HAP-1 (cell line): ENCODE measurements at regions not wholly inside any gene's neighbourhood (a gene's known extent, or its start where the extent isn't known, plus 50 kb on each side); places are given as distances from the start of the nearest gene placed in this dataset.

Source experiments
- DNase-seq, 2 experiments: peaks; one replicate each; pipeline ENCODE4 v3.0.0-alpha.2; 2016 to 2020; ENCODE audit warnings: low spot score in 2 of 2
- H3K27me3 ChIP-seq: fragments of 250-450 bp; sonication (Bioruptor Pico); 2 replicates; pipeline ENCODE4 v1.5.1; 2020; ENCODE audit warnings: low read depth, mild to moderate bottlenecking, moderate library complexity
- H3K36me3 ChIP-seq: fragments of 250-450 bp; sonication (Bioruptor Pico); replicated peaks from 2 replicates; pipeline ENCODE4 v1.5.1; 2020; ENCODE audit warnings: mild to moderate bottlenecking
- H3K4me1 ChIP-seq: fragments of 250-450 bp; sonication (Bioruptor Pico); 2 replicates; pipeline ENCODE4 v1.5.1; 2020; ENCODE audit warnings: mild to moderate bottlenecking
- H3K4me3 ChIP-seq: fragments of 250-450 bp; sonication (Bioruptor Pico); 2 replicates; pipeline ENCODE4 v1.5.1; 2020; ENCODE audit warnings: mild to moderate bottlenecking, moderate library complexity
- H3K9me3 ChIP-seq: fragments of 250-450 bp; sonication (Bioruptor Pico); 2 replicates; pipeline ENCODE4 v1.5.1; 2020; ENCODE audit warnings: mild to moderate bottlenecking, moderate library complexity
- in situ Hi-C: fragments of 300-500 bp; cut with MboI; formaldehyde crosslinking; loops from 3 replicates; pipeline ENCODE4 v1.14.3; 2020; ENCODE audit warnings: low sequenced_read_pairs, inconsistent platforms, mixed read lengths

GRCh38 chr16:61364990-61365389 is 671.2 kb downstream of the CDH8 start:
- Histone ChIP-seq H3K9me3 (no peaks in the 10 kb centered on the region), H3K4me3 (no peak overlapping the region), H3K36me3 (no peaks in the 10 kb centered on the region), H3K4me1 (no peaks in the 10 kb centered on the region), H3K27me3 (no peaks in the 10 kb centered on the region)
- no peak for DNase-seq
- in situ Hi-C loops = loop anchor here (25.0 kb wide), 1 partner anchor 103 kb away; no protein-coding TSS in a partner anchor

- DNase-seq = peak in 1 of 2 experiments; percentile 40
- H3K27me3 ChIP-seq = no peaks in the 10 kb centered on the region
- H3K9me3 ChIP-seq = no peaks in the 10 kb centered on the region
- no peak overlapping the region for H3K4me3 ChIP-seq
- in situ Hi-C loops = loop anchor here (25.0 kb wide), 1 partner anchor 100 kb away; no protein-coding TSS in a partner anchor
- no peaks in the 10 kb centered on the region for H3K36me3 ChIP-seq
- H3K4me1 ChIP-seq = no peaks in the 10 kb centered on the region
Observed at GRCh38 chr16:61362585-61362984, 673.7 kb downstream of the CDH8 start.

- Histone ChIP-seq H3K9me3 (no peaks in the 10 kb centered on the region), H3K4me1 (no peaks in the 10 kb centered on the region), H3K36me3 (no peaks in the 10 kb centered on the region), H3K27me3 (no peaks in the 10 kb centered on the region), H3K4me3 (no peak overlapping the region)
- no peak for DNase-seq
- in situ Hi-C loops = no loop called here
Observed at GRCh38 chr16:61344791-61345190, 691.4 kb downstream of the CDH8 start.

GRCh38 chr16:61332461-61332860 is 703.8 kb downstream of the CDH8 start:
- Histone ChIP-seq H3K9me3 (no peaks in the 10 kb centered on the region), H3K27me3 (no peaks in the 10 kb centered on the region), H3K4me1 (no peaks in the 10 kb centered on the region), H3K36me3 (no peaks in the 10 kb centered on the region), H3K4me3 (no peak overlapping the region)
- in situ Hi-C loops = no loop called here
- no peak for DNase-seq

- in situ Hi-C loops = no loop called here
- DNase-seq = no peak
- Histone ChIP-seq H3K36me3 (no peaks in the 10 kb centered on the region), H3K4me1 (no peaks in the 10 kb centered on the region), H3K4me3 (no peak overlapping the region), H3K9me3 (no peaks in the 10 kb centered on the region), H3K27me3 (no peaks in the 10 kb centered on the region)
Observed at GRCh38 chr16:61324044-61324443, 712.2 kb downstream of the CDH8 start.

- no peaks in the 10 kb centered on the region for H3K4me1 ChIP-seq
- in situ Hi-C loops = no loop called here
- DNase-seq = peak in 1 of 2 experiments; percentile 10
- no peaks in the 10 kb centered on the region for H3K36me3 ChIP-seq
- no peak overlapping the region for H3K4me3 ChIP-seq
- no peaks in the 10 kb centered on the region for H3K9me3 ChIP-seq
- no peaks in the 10 kb centered on the region for H3K27me3 ChIP-seq
Observed at GRCh38 chr16:61323456-61323855, 712.8 kb downstream of the CDH8 start.

GRCh38 chr16:61320791-61321190 is 715.4 kb downstream of the CDH8 start:
- Histone ChIP-seq H3K27me3 (no peaks in the 10 kb centered on the region), H3K4me1 (no peaks in the 10 kb centered on the region), H3K36me3 (no peaks in the 10 kb centered on the region), H3K9me3 (no peaks in the 10 kb centered on the region), H3K4me3 (no peak overlapping the region)
- no peak for DNase-seq
- in situ Hi-C loops = no loop called here

- H3K36me3 ChIP-seq = no peaks in the 10 kb centered on the region
- DNase-seq = no peak
- H3K4me1 ChIP-seq = no peaks in the 10 kb centered on the region
- H3K4me3 ChIP-seq = no peak overlapping the region
- H3K27me3 ChIP-seq = no peaks in the 10 kb centered on the region
- in situ Hi-C loops = no loop called here
- H3K9me3 ChIP-seq = no peaks in the 10 kb centered on the region
Observed at GRCh38 chr16:61313931-61314330, 722.3 kb downstream of the CDH8 start.

GRCh38 chr16:61309386-61309785 is 726.9 kb downstream of the CDH8 start:
- Histone ChIP-seq H3K4me3 (no peak overlapping the region), H3K27me3 (no peaks in the 10 kb centered on the region), H3K9me3 (no peaks in the 10 kb centered on the region), H3K4me1 (no peaks in the 10 kb centered on the region), H3K36me3 (no peaks in the 10 kb centered on the region)
- in situ Hi-C loops = no loop called here
- no peak for DNase-seq

GRCh38 chr16:61306204-61306603 is 730.0 kb downstream of the CDH8 start:
- DNase-seq = no peak
- H3K27me3 ChIP-seq = no peaks in the 10 kb centered on the region
- H3K9me3 ChIP-seq = no peaks in the 10 kb centered on the region
- H3K4me3 ChIP-seq = no peak overlapping the region
- H3K4me1 ChIP-seq = no peaks in the 10 kb centered on the region
- in situ Hi-C loops = no loop called here
- H3K36me3 ChIP-seq = no peaks in the 10 kb centered on the region

GRCh38 chr16:61296814-61297213 is 739.4 kb downstream of the CDH8 start:
- Histone ChIP-seq H3K9me3 (no peaks in the 10 kb centered on the region), H3K4me1 (no peaks in the 10 kb centered on the region), H3K36me3 (no peaks in the 10 kb centered on the region), H3K4me3 (no peak overlapping the region), H3K27me3 (no peaks in the 10 kb centered on the region)
- in situ Hi-C loops = no loop called here
- no peak for DNase-seq

- Histone ChIP-seq H3K27me3 (no peaks in the 10 kb centered on the region), H3K36me3 (no peaks in the 10 kb centered on the region), H3K4me1 (no peaks in the 10 kb centered on the region), H3K9me3 (no peaks in the 10 kb centered on the region), H3K4me3 (no peak overlapping the region)
- in situ Hi-C loops = no loop called here
- DNase-seq = no peak
Observed at GRCh38 chr16:61296305-61296704, 739.9 kb downstream of the CDH8 start.

- in situ Hi-C loops = no loop called here
- Histone ChIP-seq H3K4me3 (no peak overlapping the region), H3K27me3 (no peaks in the 10 kb centered on the region), H3K4me1 (no peaks in the 10 kb centered on the region), H3K36me3 (no peaks in the 10 kb centered on the region), H3K9me3 (no peaks in the 10 kb centered on the region)
- no peak for DNase-seq
Observed at GRCh38 chr16:61295311-61295710, 740.9 kb downstream of the CDH8 start.

GRCh38 chr16:61289141-61289540 is 747.1 kb downstream of the CDH8 start:
- no peaks in the 10 kb centered on the region for H3K27me3 ChIP-seq
- no peak for DNase-seq
- in situ Hi-C loops = no loop called here
- no peak overlapping the region for H3K4me3 ChIP-seq
- no peaks in the 10 kb centered on the region for H3K4me1 ChIP-seq
- no peaks in the 10 kb centered on the region for H3K36me3 ChIP-seq
- H3K9me3 ChIP-seq = no peaks in the 10 kb centered on the region

GRCh38 chr16:61277849-61278248 is 758.4 kb downstream of the CDH8 start:
- in situ Hi-C loops = no loop called here
- DNase-seq = peak in 1 of 2 experiments; percentile 15
- H3K4me1 ChIP-seq = no peaks in the 10 kb centered on the region
- H3K4me3 ChIP-seq = no peak overlapping the region
- no peaks in the 10 kb centered on the region for H3K36me3 ChIP-seq
- H3K9me3 ChIP-seq = no peaks in the 10 kb centered on the region
- H3K27me3 ChIP-seq = no peaks in the 10 kb centered on the region
